HCT116 (cell line): ENCODE measurements at regions not wholly inside any gene's neighbourhood (a gene's known extent, or its start where the extent isn't known, plus 50 kb on each side); places are given as distances from the start of the nearest gene placed in this dataset.

ENCODE experiments used
- ATAC-seq: fragments of 200-7000 bp; cut with Tn5 transposase; 2 replicates; pipeline ENCODE4 v1.9.1; 2020; ENCODE audit warnings: mild to moderate bottlenecking, moderate library complexity
- BruUV-seq: library from RNA; stranded (reverse); fragments of 400-500 nt; replicated peaks from 2 replicates; lab custom pipeline; 2021; lab: Mats Ljungman, UMichigan
- CTCF ChIA-PET: fragments of 300-600 bp; sonication (Branson Sonifier 250); formaldehyde crosslinking; loops from one replicate; lab custom pipeline; 2021; ENCODE audit warnings: antibody characterized with exemption; lab: Charles Lee
- POLR2A ChIA-PET: fragments of 300-600, 350-600 bp; sonication (Branson Sonifier 250); formaldehyde crosslinking; loops from one replicate; lab custom pipeline; 2021; ENCODE audit warnings: antibody characterized with exemption; lab: Charles Lee
- RAD21 ChIA-PET, 2 experiments: fragments of 300-600 bp; sonication (Branson Sonifier 250); formaldehyde crosslinking; loops; one replicate each; lab custom pipeline; 2023; ENCODE audit warnings: low total read pairs in 2 of 2; ENCODE audit not compliant: uncharacterized antibody in 2 of 2, unreplicated experiment in 2 of 2, low non-redundant PET in 1 of 2; lab: Charles Lee
- DNase-seq: peaks from one replicate; pipeline ENCODE4 v3.0.0-alpha.2; 2010; ENCODE audit warnings: low read depth, low spot score
- H2AFZ ChIP-seq: fragments of 200-600 bp; shearing (Covaris generic), sonication (generic); 2 replicates; pipeline ENCODE4 v1.6.1; 2017; ENCODE audit warnings: low read depth, mixed run types, mixed read lengths, antibody characterized with exemption, low read length; ENCODE audit not compliant: poor library complexity, severe bottlenecking
- H3K27ac ChIP-seq: 2 replicates; pipeline ENCODE4 v1.5.1; 2012; ENCODE audit warnings: low read depth, low read length
- H3K27me3 ChIP-seq: fragments of 200-600 bp; sonication (generic); 2 replicates; pipeline ENCODE4 v1.6.1; 2016; ENCODE audit warnings: mixed run types, low read length, mixed read lengths; ENCODE audit not compliant: insufficient read depth
- H3K36me3 ChIP-seq, 2 experiments: fragments of 200-500 bp in 1 of 2; fragments of 200-600 bp in 1 of 2; sonication (Bioruptor generic) in 1 of 2; sonication (generic) in 1 of 2; 2 replicates each; pipeline versions ENCODE4 v1.5.1 to v1.6.1; 2014 to 2016; ENCODE audit warnings: low read length in 2 of 2, inconsistent platforms in 1 of 2, mixed read lengths in 1 of 2, mixed run types in 1 of 2; ENCODE audit not compliant: insufficient read depth in 2 of 2, control insufficient read depth in 1 of 2
- H3K4me1 ChIP-seq, 2 experiments: fragments of 200-600 bp in 1 of 2; sonication (generic) in 1 of 2; 2 replicates each; pipeline versions ENCODE4 v1.5.1 to v1.6.1; 2012 to 2017; ENCODE audit warnings: low read length in 2 of 2, inconsistent platforms in 1 of 2, mild to moderate bottlenecking in 1 of 2, mixed read lengths in 1 of 2, mixed run types in 1 of 2, moderate library complexity in 1 of 2; ENCODE audit not compliant: insufficient read depth in 2 of 2, control insufficient read depth in 1 of 2
- H3K4me2 ChIP-seq: fragments of 200-600 bp; sonication (generic); 2 replicates; pipeline ENCODE4 v1.6.1; 2017; ENCODE audit warnings: mixed run types, low read length, mixed read lengths
- H3K4me3 ChIP-seq, 2 experiments: fragments of 200-600 bp in 1 of 2; sonication (generic) in 1 of 2; replicated peaks in 1 of 2; 2 replicates each; pipeline ENCODE4 v1.5.1; 2011 to 2016; ENCODE audit warnings: low read length in 2 of 2, control low read depth in 1 of 2, low read depth in 1 of 2, mild to moderate bottlenecking in 1 of 2, mixed read lengths in 1 of 2, mixed run types in 1 of 2
- H3K79me2 ChIP-seq: fragments of 200-600 bp; sonication (generic); 2 replicates; pipeline ENCODE4 v1.6.1; 2017; ENCODE audit warnings: mild to moderate bottlenecking, mixed run types, low read length, moderate library complexity, mixed read lengths; ENCODE audit not compliant: insufficient read depth
- H3K9ac ChIP-seq: fragments of 200-600 bp; sonication (generic); 2 replicates; pipeline ENCODE4 v1.6.1; 2016; ENCODE audit warnings: low read length, mixed read lengths
- H3K9me2 ChIP-seq: fragments of 200-600 bp; sonication (generic), shearing (Covaris generic); 2 replicates; pipeline ENCODE4 v1.6.1; 2017; ENCODE audit warnings: mixed run types, mild to moderate bottlenecking, moderate library complexity; ENCODE audit not compliant: insufficient read depth
- H3K9me3 ChIP-seq, 2 experiments: fragments of 200-500 bp in 1 of 2; fragments of 200-600 bp in 1 of 2; sonication (Bioruptor generic) in 1 of 2; sonication (generic) in 1 of 2; 2 replicates each; pipeline ENCODE4 v1.6.1; 2014 to 2017; ENCODE audit warnings: low read length in 2 of 2, mixed read lengths in 2 of 2, inconsistent platforms in 1 of 2, low read depth in 1 of 2, mild to moderate bottlenecking in 1 of 2, mixed run types in 1 of 2, moderate library complexity in 1 of 2; ENCODE audit not compliant: control insufficient read depth in 1 of 2, insufficient read depth in 1 of 2
- H4K20me1 ChIP-seq: fragments of 200-600 bp; sonication (generic), shearing (Covaris generic); 2 replicates; pipeline ENCODE4 v1.6.1; 2017; ENCODE audit warnings: mixed run types, mild to moderate bottlenecking, moderate library complexity; ENCODE audit not compliant: insufficient read depth
- CBX3 ChIP-seq: IDR thresholded peaks from 2 replicates; pipeline ENCODE4 v1.6.1; 2012; ENCODE audit warnings: low read depth
- CEBPB ChIP-seq: IDR thresholded peaks from 2 replicates; pipeline ENCODE4 v1.6.1; 2012; ENCODE audit warnings: low read depth
- CTCF ChIP-seq, 3 experiments: fragments of 200-600 bp in 1 of 3; sonication (generic) in 1 of 3; IDR thresholded peaks in 2 of 3; conservative IDR thresholded peaks in 1 of 3; 2 replicates each; pipeline ENCODE4 v1.5.1; 2012 to 2017; ENCODE audit warnings: low read depth in 2 of 3, low read length in 2 of 3, antibody characterized with exemption in 1 of 3, borderline replicate concordance in 1 of 3, control low read depth in 1 of 3, mild to moderate bottlenecking in 1 of 3, mixed read lengths in 1 of 3, mixed run types in 1 of 3, moderate library complexity in 1 of 3; ENCODE audit not compliant: insufficient read depth in 1 of 3
- EZH2 ChIP-seq: fragments of 200-600 bp; sonication (generic); IDR thresholded peaks from 2 replicates; pipeline ENCODE4 v1.6.1; 2017; ENCODE audit warnings: antibody characterized with exemption, mixed run types
- EZH2phosphoT487 ChIP-seq: fragments of 200-600 bp; IDR thresholded peaks from 2 replicates; pipeline ENCODE4 v1.6.1; 2018; ENCODE audit warnings: antibody characterized with exemption, borderline replicate concordance
- FOSL1 ChIP-seq: IDR thresholded peaks from 2 replicates; pipeline ENCODE4 v1.6.1; 2012; ENCODE audit warnings: low read depth
- JUND ChIP-seq: IDR thresholded peaks from 2 replicates; pipeline ENCODE4 v1.6.1; 2012
- MAX ChIP-seq: IDR thresholded peaks from 2 replicates; pipeline ENCODE4 v1.6.1; 2012
- POLR2A ChIP-seq: IDR thresholded peaks from 2 replicates; pipeline ENCODE4 v1.7.0; 2011; ENCODE audit warnings: borderline replicate concordance; ENCODE audit not compliant: insufficient read depth, insufficient read length; ENCODE audit errors: extremely low read depth
- POLR2AphosphoS5 ChIP-seq: IDR thresholded peaks from 2 replicates; pipeline ENCODE4 v1.6.1; 2011; ENCODE audit warnings: mild to moderate bottlenecking, low read depth, low read length, moderate library complexity
- RAD21 ChIP-seq: IDR thresholded peaks from 2 replicates; pipeline ENCODE4 v1.6.1; 2012; ENCODE audit warnings: low read depth, mild to moderate bottlenecking
- REST ChIP-seq: IDR thresholded peaks from 2 replicates; pipeline ENCODE4 v1.6.1; 2012; ENCODE audit warnings: low read depth
- SP1 ChIP-seq: IDR thresholded peaks from 2 replicates; pipeline ENCODE4 v1.6.1; 2012; ENCODE audit warnings: low read depth
- TCF7L2 ChIP-seq: IDR thresholded peaks from 2 replicates; pipeline ENCODE4 v1.7.0; 2011; ENCODE audit warnings: borderline replicate concordance, inconsistent platforms; ENCODE audit not compliant: insufficient read depth, insufficient read length; ENCODE audit errors: extremely low read depth
- ZBTB33 ChIP-seq: IDR thresholded peaks from 2 replicates; pipeline ENCODE4 v1.6.1; 2011; ENCODE audit warnings: mild to moderate bottlenecking, low read length, moderate library complexity; ENCODE audit not compliant: insufficient replicate concordance; ENCODE audit errors: extremely low read depth
- ZFX ChIP-seq: fragments of 450-650 bp; IDR thresholded peaks from 2 replicates; pipeline ENCODE4 v1.6.1; 2017
- ZNF274 ChIP-seq: fragments of 200-500 bp; sonication (Bioruptor generic); IDR thresholded peaks from 2 replicates; pipeline ENCODE4 v1.6.1; 2014; ENCODE audit warnings: mild to moderate bottlenecking, low read depth, low read length, inconsistent platforms
- intact Hi-C: fragments of 100-400 bp; cut with micrococcal nuclease; formaldehyde crosslinking; loops from 2 replicates; pipeline ENCODE4 v1.10.0; 2022

- DNase-seq, result no peak
- no peaks in the 10 kb centered on the region for H3K36me3 ChIP-seq
- no TSS peak for BruUV-seq
- no peaks in the 10 kb centered on the region for H4K20me1 ChIP-seq
- no peaks in the 10 kb centered on the region for H3K4me1 ChIP-seq
- no peaks in the 10 kb centered on the region for H3K79me2 ChIP-seq
- no peak overlapping the region for H2AFZ ChIP-seq
- no peaks in the 10 kb centered on the region for H3K9me3 ChIP-seq
- ChIA-PET POLR2A (no interaction called here), RAD21 (no interaction called here), CTCF (no interaction called here)
- no peaks in the 10 kb centered on the region; the same call in 1 of the 2 replicates for H3K27me3 ChIP-seq
- intact Hi-C loops, result no loop called here
- TF ChIP-seq EZH2 (no peak), MAX (no peak), TCF7L2 (no peak), RAD21 (no peak), SP1 (no peak), JUND (no peak), CBX3 (no peak), POLR2A (no peak), ZBTB33 (no peak), POLR2AphosphoS5 (no peak), CTCF (IDR thresholded peaks at IDR 0.05 in 2 of 3, conservative IDR thresholded peaks at IDR 0.05 in 1 of 3; ENCODE audit: borderline replicate concordance in 1 of 3, insufficient read depth in 1 of 3, low read depth in 2 of 3, low read length in 2 of 3) (no peak), FOSL1 (no peak), ZNF274 (no peak), ZFX (no peak), CEBPB (no peak), EZH2phosphoT487 (no peak), REST (no peak)
- H3K4me2 ChIP-seq, result no peak overlapping the region
- no peak for ATAC-seq
- H3K9me2 ChIP-seq, result no peaks in the 10 kb centered on the region
- no peak overlapping the region for H3K9ac ChIP-seq
- no peak overlapping the region for H3K4me3 ChIP-seq
- H3K27ac ChIP-seq, result no peak overlapping the region
Measured at GRCh38 chr15:96807361-96807760, 476.9 kb downstream of the NR2F2 start.
